ENCODE measurements at regions not wholly inside any gene's neighbourhood (a gene's known extent, or its start where the extent isn't known, plus 50 kb on each side); places are given as distances from the start of the nearest gene placed in this dataset.

- TF ChIP-seq CTCF (IDR thresholded peaks at IDR 0.05) (no peak), EZH2 (IDR thresholded peaks at IDR 0.05; ENCODE audit: borderline replicate concordance, insufficient read depth, low read depth, low read length, poor library complexity, severe bottlenecking) (no peak)
Observed at GRCh38 chr20:23287354-23288190, 63.0 kb upstream of the NXT1 start.
